ENCODE measurements at regions not wholly inside any gene's neighbourhood (a gene's known extent, or its start where the extent isn't known, plus 50 kb on each side); places are given as distances from the start of the nearest gene placed in this dataset.

DNA sequence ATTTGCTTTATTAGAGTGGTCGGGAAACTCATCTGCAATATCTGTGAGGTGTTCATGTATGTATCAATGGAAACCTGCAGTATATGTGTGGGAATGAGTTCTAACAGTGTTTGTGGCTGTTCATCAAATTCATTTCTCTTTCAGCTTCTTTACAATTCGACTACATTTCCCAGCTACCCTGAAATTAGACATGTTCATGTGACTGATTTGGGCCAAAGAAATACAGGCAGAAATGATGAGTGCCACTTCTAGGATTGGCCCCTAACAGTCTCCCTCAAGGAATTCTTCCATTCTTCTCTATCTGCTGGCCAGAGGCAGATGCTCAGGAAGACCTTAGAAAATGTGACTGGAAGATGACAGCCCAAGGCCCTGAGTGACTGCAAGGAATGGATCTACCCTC, 114.8 kb upstream of the WAC start:
- TF ChIP-seq, protein P1, sequence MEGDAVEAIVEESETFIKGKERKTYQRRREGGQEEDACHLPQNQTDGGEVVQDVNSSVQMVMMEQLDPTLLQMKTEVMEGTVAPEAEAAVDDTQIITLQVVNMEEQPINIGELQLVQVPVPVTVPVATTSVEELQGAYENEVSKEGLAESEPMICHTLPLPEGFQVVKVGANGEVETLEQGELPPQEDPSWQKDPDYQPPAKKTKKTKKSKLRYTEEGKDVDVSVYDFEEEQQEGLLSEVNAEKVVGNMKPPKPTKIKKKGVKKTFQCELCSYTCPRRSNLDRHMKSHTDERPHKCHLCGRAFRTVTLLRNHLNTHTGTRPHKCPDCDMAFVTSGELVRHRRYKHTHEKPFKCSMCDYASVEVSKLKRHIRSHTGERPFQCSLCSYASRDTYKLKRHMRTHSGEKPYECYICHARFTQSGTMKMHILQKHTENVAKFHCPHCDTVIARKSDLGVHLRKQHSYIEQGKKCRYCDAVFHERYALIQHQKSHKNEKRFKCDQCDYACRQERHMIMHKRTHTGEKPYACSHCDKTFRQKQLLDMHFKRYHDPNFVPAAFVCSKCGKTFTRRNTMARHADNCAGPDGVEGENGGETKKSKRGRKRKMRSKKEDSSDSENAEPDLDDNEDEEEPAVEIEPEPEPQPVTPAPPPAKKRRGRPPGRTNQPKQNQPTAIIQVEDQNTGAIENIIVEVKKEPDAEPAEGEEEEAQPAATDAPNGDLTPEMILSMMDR (IDR thresholded peaks at IDR 0.05 in 2 of 3, conservative IDR thresholded peaks at IDR 0.05 in 1 of 3; ENCODE audit: borderline replicate concordance in 1 of 3, insufficient read depth in 1 of 3, low read depth in 2 of 3, low read length in 2 of 3), result no peak
- TF ChIP-seq, protein P2, sequence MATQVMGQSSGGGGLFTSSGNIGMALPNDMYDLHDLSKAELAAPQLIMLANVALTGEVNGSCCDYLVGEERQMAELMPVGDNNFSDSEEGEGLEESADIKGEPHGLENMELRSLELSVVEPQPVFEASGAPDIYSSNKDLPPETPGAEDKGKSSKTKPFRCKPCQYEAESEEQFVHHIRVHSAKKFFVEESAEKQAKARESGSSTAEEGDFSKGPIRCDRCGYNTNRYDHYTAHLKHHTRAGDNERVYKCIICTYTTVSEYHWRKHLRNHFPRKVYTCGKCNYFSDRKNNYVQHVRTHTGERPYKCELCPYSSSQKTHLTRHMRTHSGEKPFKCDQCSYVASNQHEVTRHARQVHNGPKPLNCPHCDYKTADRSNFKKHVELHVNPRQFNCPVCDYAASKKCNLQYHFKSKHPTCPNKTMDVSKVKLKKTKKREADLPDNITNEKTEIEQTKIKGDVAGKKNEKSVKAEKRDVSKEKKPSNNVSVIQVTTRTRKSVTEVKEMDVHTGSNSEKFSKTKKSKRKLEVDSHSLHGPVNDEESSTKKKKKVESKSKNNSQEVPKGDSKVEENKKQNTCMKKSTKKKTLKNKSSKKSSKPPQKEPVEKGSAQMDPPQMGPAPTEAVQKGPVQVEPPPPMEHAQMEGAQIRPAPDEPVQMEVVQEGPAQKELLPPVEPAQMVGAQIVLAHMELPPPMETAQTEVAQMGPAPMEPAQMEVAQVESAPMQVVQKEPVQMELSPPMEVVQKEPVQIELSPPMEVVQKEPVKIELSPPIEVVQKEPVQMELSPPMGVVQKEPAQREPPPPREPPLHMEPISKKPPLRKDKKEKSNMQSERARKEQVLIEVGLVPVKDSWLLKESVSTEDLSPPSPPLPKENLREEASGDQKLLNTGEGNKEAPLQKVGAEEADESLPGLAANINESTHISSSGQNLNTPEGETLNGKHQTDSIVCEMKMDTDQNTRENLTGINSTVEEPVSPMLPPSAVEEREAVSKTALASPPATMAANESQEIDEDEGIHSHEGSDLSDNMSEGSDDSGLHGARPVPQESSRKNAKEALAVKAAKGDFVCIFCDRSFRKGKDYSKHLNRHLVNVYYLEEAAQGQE (IDR thresholded peaks at IDR 0.05; ENCODE audit: low read depth), result no peak
- TF ChIP-seq SIN3A (IDR thresholded peaks at IDR 0.05; ENCODE audit: low read depth), result no peak
- no peak for TF ChIP-seq CEBPB (IDR thresholded peaks at IDR 0.05; ENCODE audit: low read depth)
- TF ChIP-seq POLR2A (IDR thresholded peaks at IDR 0.05; ENCODE audit: borderline replicate concordance, extremely low read depth, insufficient read depth, insufficient read length), result no peak
- no peak for TF ChIP-seq YY1 (IDR thresholded peaks at IDR 0.05; ENCODE audit: extremely low read depth, insufficient replicate concordance, low read depth, low read length)
- TF ChIP-seq POLR2AphosphoS5 (IDR thresholded peaks at IDR 0.05; ENCODE audit: low read depth, low read length), result no peak
